ENCODE measurements at regions not wholly inside any gene's neighbourhood (a gene's known extent, or its start where the extent isn't known, plus 50 kb on each side); places are given as distances from the start of the nearest gene placed in this dataset.

DNA sequence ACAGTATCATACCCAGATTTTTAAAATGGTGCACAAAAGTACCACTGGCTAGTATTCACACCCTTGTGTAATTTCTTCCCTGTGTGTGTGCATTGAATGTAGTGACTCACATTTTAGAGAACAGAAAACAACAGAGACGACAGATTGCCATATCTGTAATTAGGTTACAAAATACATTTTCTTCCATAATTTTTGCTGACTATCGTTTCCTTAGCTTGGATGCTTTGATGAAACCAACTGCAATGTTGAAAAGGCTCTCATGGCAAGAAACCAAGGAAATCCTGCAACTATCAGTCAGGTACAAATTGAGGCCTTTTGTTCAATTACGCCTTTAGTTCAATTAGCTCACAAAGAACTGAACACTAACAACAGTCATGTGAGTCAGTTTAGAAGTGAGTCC, 484.4 kb downstream of the ZNF804A start:
- TF ChIP-seq, protein P1, sequence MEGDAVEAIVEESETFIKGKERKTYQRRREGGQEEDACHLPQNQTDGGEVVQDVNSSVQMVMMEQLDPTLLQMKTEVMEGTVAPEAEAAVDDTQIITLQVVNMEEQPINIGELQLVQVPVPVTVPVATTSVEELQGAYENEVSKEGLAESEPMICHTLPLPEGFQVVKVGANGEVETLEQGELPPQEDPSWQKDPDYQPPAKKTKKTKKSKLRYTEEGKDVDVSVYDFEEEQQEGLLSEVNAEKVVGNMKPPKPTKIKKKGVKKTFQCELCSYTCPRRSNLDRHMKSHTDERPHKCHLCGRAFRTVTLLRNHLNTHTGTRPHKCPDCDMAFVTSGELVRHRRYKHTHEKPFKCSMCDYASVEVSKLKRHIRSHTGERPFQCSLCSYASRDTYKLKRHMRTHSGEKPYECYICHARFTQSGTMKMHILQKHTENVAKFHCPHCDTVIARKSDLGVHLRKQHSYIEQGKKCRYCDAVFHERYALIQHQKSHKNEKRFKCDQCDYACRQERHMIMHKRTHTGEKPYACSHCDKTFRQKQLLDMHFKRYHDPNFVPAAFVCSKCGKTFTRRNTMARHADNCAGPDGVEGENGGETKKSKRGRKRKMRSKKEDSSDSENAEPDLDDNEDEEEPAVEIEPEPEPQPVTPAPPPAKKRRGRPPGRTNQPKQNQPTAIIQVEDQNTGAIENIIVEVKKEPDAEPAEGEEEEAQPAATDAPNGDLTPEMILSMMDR (IDR thresholded peaks at IDR 0.05; ENCODE audit: poor library complexity): no peak
- TF ChIP-seq EZH2 (IDR thresholded peaks at IDR 0.05; ENCODE audit: borderline replicate concordance): no peak
- no peak for TF ChIP-seq EZH2phosphoT487 (IDR thresholded peaks at IDR 0.05; ENCODE audit: low read depth, severe bottlenecking, unreplicated experiment)

Data from hepatocyte (in vitro differentiated cells).